ENCODE measurements at regions not wholly inside any gene's neighbourhood (a gene's known extent, or its start where the extent isn't known, plus 50 kb on each side); places are given as distances from the start of the nearest gene placed in this dataset.

GRCh38 chrY:13804124-13805056, 100.7 kb downstream of the TMSB4Y start:
- Mint-ChIP-seq H3K4me3 (no peak overlapping the region), H3K27ac (no peak overlapping the region), H3K4me1 (no peaks in the 10 kb centered on the region), H3K9me3 (no peaks in the 10 kb centered on the region), H3K27me3 (ENCODE audit: insufficient read depth) (no peaks in the 10 kb centered on the region), H3K36me3 (ENCODE audit: low read depth) (no peaks in the 10 kb centered on the region)
- Histone ChIP-seq H3K4me3 (ENCODE audit: low read length) (peak overlapping the region; percentile 45), H3K9ac (ENCODE audit: extremely low read depth, low read length, poor library complexity, severe bottlenecking) (peak overlapping the region; percentile 23), H3K9me3 (ENCODE audit: control insufficient read depth, low read length) (peaks cover 28% of the 10 kb centered on the region), H3K36me3 (ENCODE audit: control insufficient read depth, insufficient read depth, low read length) (peaks cover 32% of the 10 kb centered on the region), H3K27me3 (ENCODE audit: control insufficient read depth, insufficient read depth, low read length, poor library complexity, severe bottlenecking) (no peaks in the 10 kb centered on the region), H3K4me1 (ENCODE audit: control insufficient read depth, insufficient read depth, low read length) (peaks cover 6% of the 10 kb centered on the region), H3K27ac (ENCODE audit: low read depth, low read length) (no peak overlapping the region)
- WGBS, 2 experiments (ENCODE audit: insufficient coverage in 1 of 2, insufficient read length in 1 of 2): 14 to 39% methylated on average over 5 to 16 of the region's 17 CpGs
- DNase-seq: no peak
- TF ChIP-seq CTCF (conservative IDR thresholded peaks at IDR 0.05): no peak

DNA sequence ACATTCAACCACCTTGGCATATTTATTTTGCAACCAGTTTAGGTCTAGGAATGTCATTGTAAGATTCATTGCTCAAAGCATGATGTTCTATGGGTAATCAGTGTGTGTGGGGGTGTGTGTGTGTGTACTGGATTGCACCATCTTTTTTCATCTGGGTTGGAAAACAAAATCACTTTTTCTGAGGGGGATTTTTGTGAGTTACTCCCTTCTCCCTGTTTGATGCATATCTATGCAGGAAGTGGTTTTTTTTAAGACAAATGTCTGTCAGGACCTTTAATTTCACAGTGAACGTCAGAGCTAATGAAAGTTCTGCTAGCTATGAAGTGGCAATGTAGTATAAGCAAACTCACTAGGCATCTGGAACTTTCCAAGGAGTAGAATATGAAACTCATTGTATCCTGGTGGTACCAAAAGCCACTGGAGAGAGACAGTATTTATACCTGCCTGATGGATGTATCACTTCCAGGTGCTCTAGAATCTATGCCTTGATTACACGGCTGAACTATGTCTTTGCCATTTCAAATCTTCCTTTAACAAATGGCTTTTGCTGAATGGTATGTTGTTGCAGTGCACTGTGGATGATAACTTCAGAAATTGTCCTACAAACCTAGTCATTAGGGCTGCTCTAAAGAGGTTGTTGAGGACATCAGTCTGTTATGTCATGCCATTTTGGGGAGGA, 101.5 kb downstream of the TMSB4Y start:
- H3K4me3 Mint-ChIP-seq: no peak overlapping the region
- no peak for TF ChIP-seq CTCF (conservative IDR thresholded peaks at IDR 0.05)
- H3K9me3 Mint-ChIP-seq: no peaks in the 10 kb centered on the region
- peak overlapping the region; percentile 45 for H3K4me3 ChIP-seq (ENCODE audit: low read length)
- no peaks in the 10 kb centered on the region for H3K36me3 Mint-ChIP-seq (ENCODE audit: low read depth)
- peaks cover 6% of the 10 kb centered on the region for H3K4me1 ChIP-seq (ENCODE audit: control insufficient read depth, insufficient read depth, low read length)
- no peak overlapping the region for H3K27ac ChIP-seq (ENCODE audit: low read depth, low read length)
- H3K36me3 ChIP-seq (ENCODE audit: control insufficient read depth, insufficient read depth, low read length): peaks cover 33% of the 10 kb centered on the region
- H3K9ac ChIP-seq (ENCODE audit: extremely low read depth, low read length, poor library complexity, severe bottlenecking): no peak overlapping the region
- H3K27me3 ChIP-seq (ENCODE audit: control insufficient read depth, insufficient read depth, low read length, poor library complexity, severe bottlenecking): no peaks in the 10 kb centered on the region
- H3K27ac Mint-ChIP-seq: no peak overlapping the region
- no peaks in the 10 kb centered on the region for H3K4me1 Mint-ChIP-seq
- H3K27me3 Mint-ChIP-seq (ENCODE audit: insufficient read depth): no peaks in the 10 kb centered on the region
- no peak for DNase-seq
- WGBS, 2 experiments (ENCODE audit: insufficient coverage in 1 of 2, insufficient read length in 1 of 2): 91% methylated on average over 2 of the region's 2 CpGs; no CpG with 5 or more reads in 1 of the 2 experiments
- H3K9me3 ChIP-seq (ENCODE audit: control insufficient read depth, low read length): peaks cover 30% of the 10 kb centered on the region

DNA sequence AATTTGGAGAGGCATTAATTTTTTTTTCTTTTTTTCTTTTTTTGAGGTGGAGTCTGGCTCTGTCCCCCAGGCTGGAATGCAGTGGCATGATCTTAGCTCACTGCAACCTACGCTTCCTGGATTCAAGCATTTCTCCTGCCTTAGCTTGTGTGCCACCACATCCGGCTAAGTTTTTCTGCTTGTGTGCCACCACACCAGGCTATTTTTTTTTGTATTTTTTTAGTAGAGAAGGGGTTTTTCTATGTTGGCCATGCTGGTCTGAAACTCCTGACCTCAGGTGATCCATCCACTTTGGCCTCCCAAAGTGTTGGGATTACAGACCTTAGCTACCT, 102.0 kb downstream of the TMSB4Y start:
- no peaks in the 10 kb centered on the region for H3K27me3 ChIP-seq (ENCODE audit: control insufficient read depth, insufficient read depth, low read length, poor library complexity, severe bottlenecking)
- TF ChIP-seq CTCF (conservative IDR thresholded peaks at IDR 0.05): no peak
- Mint-ChIP-seq H3K27ac (no peak overlapping the region), H3K4me1 (no peaks in the 10 kb centered on the region), H3K9me3 (no peaks in the 10 kb centered on the region), H3K27me3 (ENCODE audit: insufficient read depth) (no peaks in the 10 kb centered on the region), H3K36me3 (ENCODE audit: low read depth) (no peaks in the 10 kb centered on the region), H3K4me3 (no peak overlapping the region)
- peaks cover 34% of the 10 kb centered on the region for H3K36me3 ChIP-seq (ENCODE audit: control insufficient read depth, insufficient read depth, low read length)
- peaks cover 6% of the 10 kb centered on the region for H3K4me1 ChIP-seq (ENCODE audit: control insufficient read depth, insufficient read depth, low read length)
- H3K9ac ChIP-seq (ENCODE audit: extremely low read depth, low read length, poor library complexity, severe bottlenecking): no peak overlapping the region
- H3K4me3 ChIP-seq (ENCODE audit: low read length): no peak overlapping the region
- no peak for DNase-seq
- H3K27ac ChIP-seq (ENCODE audit: low read depth, low read length): no peak overlapping the region
- 100% methylated on average over 2 of the region's 2 CpGs; no CpG with 5 or more reads in 1 of the 2 experiments for WGBS, 2 experiments (ENCODE audit: insufficient coverage in 1 of 2, insufficient read length in 1 of 2)
- H3K9me3 ChIP-seq (ENCODE audit: control insufficient read depth, low read length): peaks cover 32% of the 10 kb centered on the region
